GM23248 (cell line): ENCODE measurements at regions not wholly inside any gene's neighbourhood (a gene's known extent, or its start where the extent isn't known, plus 50 kb on each side); places are given as distances from the start of the nearest gene placed in this dataset.

Source experiments
- DNase-seq: peaks from one replicate; pipeline ENCODE4 v3.0.0-alpha.2; 2015
- H2AFZ ChIP-seq: fragments of 200-600 bp; sonication (generic); 2 replicates; pipeline ENCODE4 v1.6.1; 2016; ENCODE audit warnings: antibody characterized with exemption
- H3F3A ChIP-seq: fragments of 200-600 bp; sonication (generic); 2 replicates; pipeline ENCODE4 v1.6.1; 2016; ENCODE audit warnings: mild to moderate bottlenecking, antibody characterized with exemption, mixed run types; ENCODE audit not compliant: insufficient read depth
- H3K27ac ChIP-seq: fragments of 200-600 bp; sonication (generic); 2 replicates; pipeline ENCODE4 v1.5.1; 2016; ENCODE audit warnings: mild to moderate bottlenecking
- H3K27me3 ChIP-seq: fragments of 200-600 bp; sonication (generic); replicated peaks from 2 replicates; pipeline ENCODE4 v1.6.1; 2016; ENCODE audit warnings: mild to moderate bottlenecking; ENCODE audit not compliant: insufficient read depth
- H3K36me3 ChIP-seq: fragments of 200-600 bp; sonication (generic); 2 replicates; pipeline ENCODE4 v1.6.1; 2016; ENCODE audit warnings: low read depth, mild to moderate bottlenecking
- H3K4me1 ChIP-seq: fragments of 200-600 bp; sonication (generic); 2 replicates; pipeline ENCODE4 v1.6.1; 2016; ENCODE audit warnings: mild to moderate bottlenecking; ENCODE audit not compliant: insufficient read depth
- H3K4me2 ChIP-seq: fragments of 200-600 bp; sonication (generic); one replicate; pipeline ENCODE4 v1.6.1; 2016; ENCODE audit warnings: mild to moderate bottlenecking; ENCODE audit not compliant: unreplicated experiment
- H3K4me3 ChIP-seq: fragments of 200-600 bp; sonication (generic); 2 replicates; pipeline ENCODE4 v1.5.1; 2016; ENCODE audit warnings: mild to moderate bottlenecking
- H3K79me2 ChIP-seq: fragments of 200-600 bp; sonication (generic); 2 replicates; pipeline ENCODE4 v1.6.1; 2016; ENCODE audit warnings: mild to moderate bottlenecking; ENCODE audit not compliant: insufficient read depth
- H3K9ac ChIP-seq: fragments of 200-600 bp; sonication (generic); 2 replicates; pipeline ENCODE4 v1.6.1; 2016; ENCODE audit warnings: mild to moderate bottlenecking
- H3K9me2 ChIP-seq: fragments of 200-600 bp; sonication (generic); 2 replicates; pipeline ENCODE4 v1.6.1; 2016; ENCODE audit warnings: mixed run types, mild to moderate bottlenecking, moderate library complexity; ENCODE audit not compliant: insufficient read depth
- H3K9me3 ChIP-seq: fragments of 200-600 bp; sonication (generic); one replicate; pipeline ENCODE4 v1.6.1; 2017; ENCODE audit warnings: low read depth
- H4K20me1 ChIP-seq: fragments of 200-600 bp; sonication (generic); 2 replicates; pipeline ENCODE4 v1.6.0; 2016; ENCODE audit not compliant: insufficient read depth
- EZH2 ChIP-seq: fragments of 200-600 bp; sonication (generic); IDR thresholded peaks from 2 replicates; pipeline ENCODE4 v1.6.1; 2018; ENCODE audit warnings: antibody characterized with exemption, mild to moderate bottlenecking; ENCODE audit not compliant: insufficient read depth, poor library complexity, severe bottlenecking
- EZH2phosphoT487 ChIP-seq: fragments of 200-600 bp; sonication (generic); IDR thresholded peaks from 2 replicates; pipeline ENCODE4 v1.6.1; 2018; ENCODE audit warnings: antibody characterized with exemption, moderate library complexity, mild to moderate bottlenecking, low read depth; ENCODE audit not compliant: insufficient read depth
- WGBS, 2 experiments: methylation state at CpG; one replicate each; pipeline ENCODE4 v1.1.6; 2015 to 2017; ENCODE audit warnings: low lambda C conversion rate in 2 of 2, low coverage in 1 of 2; ENCODE audit errors: missing lambda C conversion rate in 2 of 2; 5-methylcytosine and 5-hydroxymethylcytosine counted together
- in situ Hi-C: fragments of 300-500 bp; cut with MboI; formaldehyde crosslinking; loops from 2 replicates; pipeline ENCODE4 v1.15.0; 2020

DNA sequence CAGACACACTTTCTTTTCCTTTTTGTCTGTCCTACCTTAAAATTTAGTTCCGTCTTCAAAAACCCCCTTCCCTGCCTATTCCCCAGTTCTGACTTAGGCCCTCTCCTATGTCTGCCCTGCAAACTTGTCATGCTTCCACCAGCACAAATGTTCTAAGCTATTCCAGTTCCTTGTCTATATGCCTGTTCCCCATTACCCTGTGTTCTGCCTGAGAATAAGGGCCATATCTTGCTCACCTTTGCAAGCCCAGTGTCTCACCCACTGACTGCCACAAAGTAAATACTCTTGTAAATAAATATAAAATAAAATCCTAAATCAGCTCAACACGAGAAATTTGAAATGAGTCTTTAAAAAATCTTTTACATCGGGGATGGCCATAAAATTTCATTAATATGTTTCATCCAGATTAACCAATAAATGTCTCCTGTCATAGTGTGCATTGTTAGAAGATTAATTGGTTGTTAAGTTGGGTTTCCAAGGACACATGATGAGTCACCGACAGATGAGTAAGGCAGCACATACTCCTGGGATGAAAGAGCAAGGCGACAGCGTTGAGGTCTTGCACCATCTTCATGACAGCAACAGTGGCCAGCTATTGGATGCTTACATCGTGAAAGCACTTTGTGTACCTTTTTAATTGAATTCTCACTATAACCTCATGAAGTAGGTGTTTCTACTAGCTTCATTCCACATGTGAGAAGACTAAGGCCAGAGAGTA is 92.6 kb upstream of the NGF start:
- in situ Hi-C loops, result no loop called here
- peak overlapping the region; percentile 74 for H3K9ac ChIP-seq
- 14 to 15% methylated on average over 7 of the region's 7 CpGs for WGBS, 2 experiments
- peaks cover 53% of the 10 kb centered on the region for H3F3A ChIP-seq
- no peaks in the 10 kb centered on the region for H3K36me3 ChIP-seq
- no peaks in the 10 kb centered on the region for H4K20me1 ChIP-seq
- peak overlapping the region; percentile 73 for H3K4me2 ChIP-seq
- no peaks in the 10 kb centered on the region for H3K27me3 ChIP-seq
- H3K4me3 ChIP-seq, result no peak overlapping the region
- H3K79me2 ChIP-seq, result no peaks in the 10 kb centered on the region
- H2AFZ ChIP-seq, result 0 out of 2 replicates have a peak overlapping the region, but pooled peaks have one; percentile 3
- H3K9me2 ChIP-seq, result no peaks in the 10 kb centered on the region
- TF ChIP-seq EZH2 (no peak), EZH2phosphoT487 (0 out of 2 replicates have a peak, but pooled peaks have one; percentile 57)
- H3K27ac ChIP-seq, result peak overlapping the region; percentile 98
- DNase-seq, result peak; percentile 99
- peaks cover 67% of the 10 kb centered on the region for H3K4me1 ChIP-seq
- no peaks in the 10 kb centered on the region for H3K9me3 ChIP-seq

DNA sequence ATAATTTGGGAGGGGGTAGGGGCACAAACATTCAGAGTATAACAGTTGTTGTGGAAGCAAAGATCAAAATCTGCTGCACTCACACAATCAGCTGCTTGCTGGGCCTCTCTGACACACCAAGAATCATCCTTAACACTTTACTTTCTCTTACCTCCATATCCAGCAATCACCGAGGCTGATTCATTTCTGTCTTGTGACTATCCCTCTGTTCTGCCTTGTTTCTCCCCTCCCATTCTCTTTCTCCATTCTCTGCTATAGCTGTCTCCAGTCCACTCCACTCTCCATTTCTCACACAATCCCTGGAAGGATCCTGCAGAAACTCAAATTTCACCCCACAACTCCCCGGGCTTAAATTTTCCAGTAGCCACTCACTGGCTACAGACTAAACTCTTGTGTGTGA is 91.8 kb upstream of the NGF start:
- Histone ChIP-seq H3K79me2 (no peaks in the 10 kb centered on the region), H3K9ac (peak overlapping the region; percentile 74), H3K4me2 (peak overlapping the region; percentile 73), H4K20me1 (no peaks in the 10 kb centered on the region), H3K36me3 (no peaks in the 10 kb centered on the region), H3K9me2 (no peaks in the 10 kb centered on the region), H3K27me3 (no peaks in the 10 kb centered on the region), H2AFZ (no peak overlapping the region), H3K4me1 (peaks cover 69% of the 10 kb centered on the region), H3F3A (peaks cover 55% of the 10 kb centered on the region), H3K9me3 (no peaks in the 10 kb centered on the region), H3K27ac (peak overlapping the region; percentile 98), H3K4me3 (no peak overlapping the region)
- in situ Hi-C loops, result no loop called here
- TF ChIP-seq EZH2 (no peak), EZH2phosphoT487 (no peak)
- 19 to 34% methylated on average over 2 of the region's 2 CpGs for WGBS, 2 experiments
- DNase-seq, result peak; percentile 86

DNA sequence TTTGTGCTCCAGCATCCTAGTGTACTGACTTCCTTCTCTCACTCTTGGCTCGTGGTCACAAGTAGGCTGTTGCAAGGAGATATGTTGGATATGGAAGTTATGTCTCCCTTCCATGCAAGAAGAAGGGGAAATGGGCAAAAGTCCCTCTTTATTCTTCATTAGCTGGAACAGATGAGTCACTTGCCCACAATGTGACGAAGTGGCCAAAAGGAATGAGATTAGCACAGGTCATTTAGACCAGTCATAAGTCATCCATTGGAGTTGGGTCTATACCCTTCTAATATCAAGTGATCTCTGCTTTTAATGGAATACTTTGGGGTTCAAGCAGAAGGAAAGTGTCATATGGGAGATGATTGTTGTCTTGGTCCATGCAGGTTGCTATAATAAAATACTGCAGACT is 91.2 kb upstream of the NGF start:
- H3F3A ChIP-seq, result peaks cover 55% of the 10 kb centered on the region
- H2AFZ ChIP-seq, result no peak overlapping the region
- peak overlapping the region; percentile 98 for H3K27ac ChIP-seq
- in situ Hi-C loops, result no loop called here
- TF ChIP-seq EZH2phosphoT487 (no peak), EZH2 (no peak)
- H3K36me3 ChIP-seq, result no peaks in the 10 kb centered on the region
- no peak overlapping the region for H3K4me3 ChIP-seq
- peak overlapping the region; percentile 74 for H3K9ac ChIP-seq
- H3K4me2 ChIP-seq, result peak overlapping the region; percentile 73
- H3K9me2 ChIP-seq, result no peaks in the 10 kb centered on the region
- no peaks in the 10 kb centered on the region for H3K9me3 ChIP-seq
- H3K4me1 ChIP-seq, result peaks cover 72% of the 10 kb centered on the region
- WGBS, 2 experiments, result 31 to 35% methylated on average over 2 of the region's 2 CpGs
- H3K79me2 ChIP-seq, result no peaks in the 10 kb centered on the region
- no peaks in the 10 kb centered on the region for H3K27me3 ChIP-seq
- no peaks in the 10 kb centered on the region for H4K20me1 ChIP-seq
- DNase-seq, result peak; percentile 84

DNA sequence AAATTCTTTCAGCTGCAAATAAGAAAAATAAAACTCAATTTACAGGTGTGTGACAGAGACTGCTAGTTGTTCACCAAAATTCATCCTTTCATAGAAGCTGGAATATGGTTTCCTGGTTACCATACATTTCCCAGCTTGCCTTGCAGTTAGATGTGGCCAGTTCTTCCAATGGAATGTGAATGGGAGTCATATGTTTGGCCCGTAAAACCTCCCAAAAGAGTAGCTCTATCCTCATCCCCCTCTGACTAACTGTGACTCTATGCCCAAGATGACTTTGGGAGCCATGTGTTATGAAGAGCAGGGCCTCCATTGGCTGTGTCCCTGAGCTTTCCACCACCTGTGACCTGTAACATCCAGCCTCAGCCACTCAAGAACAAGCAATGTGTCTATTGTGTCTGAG is 90.6 kb upstream of the NGF start:
- Histone ChIP-seq H3K36me3 (no peaks in the 10 kb centered on the region), H3K27ac (peak overlapping the region; percentile 98), H3K27me3 (no peaks in the 10 kb centered on the region), H3K4me1 (peaks cover 78% of the 10 kb centered on the region), H4K20me1 (no peaks in the 10 kb centered on the region), H3K9ac (peak overlapping the region; percentile 74; the same call in 1 of the 2 replicates), H3K4me3 (no peak overlapping the region), H3K79me2 (no peaks in the 10 kb centered on the region), H3K4me2 (peak overlapping the region; percentile 16), H3F3A (peaks cover 55% of the 10 kb centered on the region), H3K9me3 (no peaks in the 10 kb centered on the region), H3K9me2 (no peaks in the 10 kb centered on the region), H2AFZ (no peak overlapping the region)
- WGBS, 2 experiments, result 41 to 48% methylated on average over 1 of the region's 1 CpG
- peak; percentile 65 for DNase-seq
- TF ChIP-seq EZH2phosphoT487, result no peak
- TF ChIP-seq EZH2, result no peak
- in situ Hi-C loops, result no loop called here
